ENCODE measurements at regions not wholly inside any gene's neighbourhood (a gene's known extent, or its start where the extent isn't known, plus 50 kb on each side); places are given as distances from the start of the nearest gene placed in this dataset.

DNA sequence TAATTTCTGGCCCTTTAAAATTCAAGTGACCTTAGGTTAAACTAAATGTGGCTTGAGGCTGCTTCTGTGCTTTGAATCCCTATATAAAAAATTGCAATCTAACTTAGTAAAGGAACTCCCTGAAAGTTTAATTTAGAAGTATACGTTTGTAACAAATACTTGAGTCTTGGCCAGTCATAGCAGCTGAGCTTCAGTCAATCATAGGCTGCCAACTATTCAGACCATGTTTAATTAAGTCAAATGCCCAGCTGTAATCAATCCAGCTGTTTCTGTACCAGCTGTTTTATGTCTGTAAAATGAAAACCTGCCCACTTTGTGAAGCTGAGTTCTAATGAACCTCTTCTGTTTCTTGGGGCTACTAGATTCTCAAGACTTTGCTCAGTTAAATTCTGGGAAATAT lies 760.1 kb downstream of the MAT2B start:
- Histone ChIP-seq H3K9me3 (ENCODE audit: control insufficient read depth, low read depth, low read length) (no peaks in the 10 kb centered on the region), H3K36me3 (ENCODE audit: control insufficient read depth in 2 of 2, extremely low read depth in 1 of 2, insufficient read depth in 2 of 2, low read length in 2 of 2) (no peaks in the 10 kb centered on the region), H2AFZ (ENCODE audit: control insufficient read depth, low read length) (no peak overlapping the region), H3K4me2 (ENCODE audit: control insufficient read depth, extremely low read depth, insufficient read depth, low read depth, low read length) (no peak overlapping the region), H3K9me1 (ENCODE audit: control insufficient read depth, extremely low read depth, insufficient read depth, low read length) (no peaks in the 10 kb centered on the region), H3K27ac (ENCODE audit: control insufficient read depth, insufficient read depth, low read length) (no peak overlapping the region), H3K27me3 (ENCODE audit: control insufficient read depth, extremely low read depth, insufficient read depth, low read length) (no peaks in the 10 kb centered on the region), H3K79me2 (ENCODE audit: control insufficient read depth, insufficient read depth, low read length) (no peaks in the 10 kb centered on the region), H3K4me1 (ENCODE audit: control insufficient read depth, extremely low read depth, insufficient read depth, low read length) (no peaks in the 10 kb centered on the region), H3K9ac (ENCODE audit: control insufficient read depth, extremely low read depth, insufficient read depth, low read length) (no peak overlapping the region), H3K4me3 (ENCODE audit: control insufficient read depth in 2 of 3, extremely low read depth in 1 of 3, insufficient read depth in 2 of 3, low read depth in 1 of 3, low read length in 3 of 3) (no peak overlapping the region), H4K20me1 (ENCODE audit: control insufficient read depth, extremely low read depth, insufficient read depth, low read length) (no peaks in the 10 kb centered on the region)
- FAIRE-seq, result no peak
- dilution Hi-C loops (cut with MboI; ENCODE audit: extremely low pct_ligation_motif_present, low sequenced_read_pairs), result no loop called here
- no peak for DNase-seq (ENCODE audit: low read depth, low spot score)
- TF ChIP-seq EZH2 (IDR thresholded peaks at IDR 0.05; ENCODE audit: low read length) (no peak), CTCF (optimal IDR thresholded peaks at IDR 0.05 in 1 of 3, IDR thresholded peaks at IDR 0.05 in 1 of 3, conservative IDR thresholded peaks at IDR 0.05 in 1 of 3; ENCODE audit: extremely low read depth in 1 of 3, insufficient read depth in 2 of 3, low read length in 3 of 3) (no peak)

DNA sequence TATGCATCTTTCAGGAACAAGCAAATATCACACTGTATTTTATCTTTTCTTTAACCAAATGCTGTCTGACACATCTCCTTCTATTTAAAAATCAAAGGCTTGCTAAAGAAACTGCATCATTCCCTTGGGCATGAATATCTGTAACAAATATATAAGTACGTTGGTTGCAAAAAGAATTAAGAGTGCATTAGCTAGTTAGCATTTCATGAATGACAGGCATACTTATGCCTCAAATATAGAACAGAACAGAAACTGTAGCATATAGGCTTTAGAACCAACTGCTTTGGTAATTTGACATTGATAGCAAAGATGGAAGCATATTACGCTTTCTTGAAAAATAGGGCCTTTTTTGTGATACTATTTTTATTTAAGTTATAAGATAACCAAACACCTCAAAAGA lies 761.2 kb downstream of the MAT2B start:
- TF ChIP-seq CTCF (optimal IDR thresholded peaks at IDR 0.05 in 1 of 3, IDR thresholded peaks at IDR 0.05 in 1 of 3, conservative IDR thresholded peaks at IDR 0.05 in 1 of 3; ENCODE audit: extremely low read depth in 1 of 3, insufficient read depth in 2 of 3, low read length in 3 of 3), result no peak
- no peak for TF ChIP-seq EZH2 (IDR thresholded peaks at IDR 0.05; ENCODE audit: low read length)
- dilution Hi-C loops (cut with MboI; ENCODE audit: extremely low pct_ligation_motif_present, low sequenced_read_pairs), result no loop called here

More for the DNA sequence above, 761.2 kb downstream of the MAT2B start:
- no peaks in the 10 kb centered on the region for H4K20me1 ChIP-seq (ENCODE audit: control insufficient read depth, extremely low read depth, insufficient read depth, low read length)
- no peak overlapping the region for H2AFZ ChIP-seq (ENCODE audit: control insufficient read depth, low read length)
- H3K79me2 ChIP-seq (ENCODE audit: control insufficient read depth, insufficient read depth, low read length), result no peaks in the 10 kb centered on the region
- no peaks in the 10 kb centered on the region for H3K9me3 ChIP-seq (ENCODE audit: control insufficient read depth, low read depth, low read length)
- FAIRE-seq (no peak), DNase-seq (ENCODE audit: low read depth, low spot score) (no peak)
- no peaks in the 10 kb centered on the region for H3K27me3 ChIP-seq (ENCODE audit: control insufficient read depth, extremely low read depth, insufficient read depth, low read length)
- H3K4me3 ChIP-seq (ENCODE audit: control insufficient read depth in 2 of 3, extremely low read depth in 1 of 3, insufficient read depth in 2 of 3, low read depth in 1 of 3, low read length in 3 of 3), result no peak overlapping the region
- H3K9me1 ChIP-seq (ENCODE audit: control insufficient read depth, extremely low read depth, insufficient read depth, low read length), result no peaks in the 10 kb centered on the region
- H3K4me2 ChIP-seq (ENCODE audit: control insufficient read depth, extremely low read depth, insufficient read depth, low read depth, low read length), result no peak overlapping the region
- no peak overlapping the region for H3K27ac ChIP-seq (ENCODE audit: control insufficient read depth, insufficient read depth, low read length)
- H3K4me1 ChIP-seq (ENCODE audit: control insufficient read depth, extremely low read depth, insufficient read depth, low read length), result no peaks in the 10 kb centered on the region
- no peaks in the 10 kb centered on the region for H3K36me3 ChIP-seq (ENCODE audit: control insufficient read depth in 2 of 2, extremely low read depth in 1 of 2, insufficient read depth in 2 of 2, low read length in 2 of 2)
- H3K9ac ChIP-seq (ENCODE audit: control insufficient read depth, extremely low read depth, insufficient read depth, low read length), result no peak overlapping the region

All from keratinocyte (primary cell).